Spinal cord (tissue), 9 donors: ENCODE measurements at regions not wholly inside any gene's neighbourhood (a gene's known extent, or its start where the extent isn't known, plus 50 kb on each side); places are given as distances from the start of the nearest gene placed in this dataset.

Source experiments
- DNase-seq, 6 donors: peaks; one replicate each; pipeline versions ENCODE4 v3.0.0 to v3.0.0-alpha.2; 2013 to 2015; ENCODE audit warnings: low spot score in 6 of 6, low read depth in 4 of 6
- H3K27ac ChIP-seq: one replicate; pipeline ENCODE4 v1.5.1; 2013; ENCODE audit warnings: low read depth, low read length, control low read depth
- H3K27me3 ChIP-seq: one replicate; pipeline ENCODE4 v1.6.1; 2013; ENCODE audit warnings: low read length; ENCODE audit not compliant: control insufficient read depth, insufficient read depth
- H3K36me3 ChIP-seq: one replicate; pipeline ENCODE4 v1.6.1; 2013; ENCODE audit warnings: low read length; ENCODE audit not compliant: control insufficient read depth, insufficient read depth
- H3K4me1 ChIP-seq: one replicate; pipeline ENCODE4 v1.6.1; 2013; ENCODE audit warnings: low read length; ENCODE audit not compliant: control insufficient read depth, insufficient read depth
- H3K4me3 ChIP-seq: one replicate; pipeline ENCODE4 v1.5.1; 2013; ENCODE audit warnings: low read depth, low read length, control low read depth
- H3K9me3 ChIP-seq: one replicate; pipeline ENCODE4 v1.6.1; 2013; ENCODE audit warnings: low read length; ENCODE audit not compliant: control insufficient read depth, insufficient read depth
- WGBS: methylation state at CpG from one replicate; pipeline ENCODE4 v1.1.5; 2013; ENCODE audit warnings: missing lambda C conversion rate; ENCODE audit not compliant: insufficient coverage; 5-methylcytosine and 5-hydroxymethylcytosine counted together
- donor health status: healthy.

DNA sequence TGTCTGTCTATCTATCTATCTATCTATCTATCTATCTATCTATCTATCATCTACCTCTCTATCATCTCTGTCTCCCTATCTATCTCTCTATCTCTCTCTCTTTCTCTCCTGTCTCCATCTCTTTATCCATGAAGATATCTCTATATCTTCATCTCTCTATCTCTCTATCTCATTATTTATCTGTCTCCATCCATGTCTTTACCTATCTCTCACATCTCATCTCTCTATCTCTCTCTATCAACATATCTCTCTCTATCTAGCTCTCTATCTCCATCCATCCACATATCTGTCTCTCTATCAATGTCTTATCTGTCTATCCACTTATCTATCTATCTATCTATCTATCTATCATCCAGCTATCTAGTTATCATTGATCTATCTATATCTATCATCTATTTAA is 292.1 kb upstream of the IRX2 start:
- Histone ChIP-seq H3K27ac (no peak overlapping the region), H3K27me3 (no peaks in the 10 kb centered on the region), H3K9me3 (no peaks in the 10 kb centered on the region), H3K4me3 (no peak overlapping the region), H3K4me1 (no peaks in the 10 kb centered on the region), H3K36me3 (no peaks in the 10 kb centered on the region)
- DNase-seq, result no peak

DNA sequence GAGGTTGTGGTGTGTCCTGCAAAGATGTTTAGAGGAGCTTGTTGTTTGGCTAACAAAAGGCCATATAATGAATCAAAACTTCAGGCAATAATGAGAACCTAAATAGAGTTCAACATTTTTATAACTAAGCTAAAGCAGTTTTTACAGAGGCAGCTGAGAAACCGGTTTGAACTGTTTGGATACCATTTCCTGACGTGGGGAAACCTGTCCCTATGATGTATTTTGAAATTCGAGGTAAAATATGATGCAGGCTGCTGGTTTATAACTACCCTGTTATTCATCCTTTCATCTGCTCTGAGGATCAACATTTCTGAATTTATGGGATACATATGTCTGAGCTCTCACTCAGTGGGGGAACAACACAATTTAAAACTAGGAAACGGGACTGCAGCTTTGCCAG is 289.5 kb upstream of the IRX2 start:
- WGBS, result 83% methylated on average over 4 of the region's 4 CpGs
- Histone ChIP-seq H3K27me3 (no peaks in the 10 kb centered on the region), H3K4me3 (no peak overlapping the region), H3K27ac (no peak overlapping the region), H3K9me3 (no peaks in the 10 kb centered on the region), H3K4me1 (no peaks in the 10 kb centered on the region), H3K36me3 (no peaks in the 10 kb centered on the region)
- DNase-seq, result no peak

DNA sequence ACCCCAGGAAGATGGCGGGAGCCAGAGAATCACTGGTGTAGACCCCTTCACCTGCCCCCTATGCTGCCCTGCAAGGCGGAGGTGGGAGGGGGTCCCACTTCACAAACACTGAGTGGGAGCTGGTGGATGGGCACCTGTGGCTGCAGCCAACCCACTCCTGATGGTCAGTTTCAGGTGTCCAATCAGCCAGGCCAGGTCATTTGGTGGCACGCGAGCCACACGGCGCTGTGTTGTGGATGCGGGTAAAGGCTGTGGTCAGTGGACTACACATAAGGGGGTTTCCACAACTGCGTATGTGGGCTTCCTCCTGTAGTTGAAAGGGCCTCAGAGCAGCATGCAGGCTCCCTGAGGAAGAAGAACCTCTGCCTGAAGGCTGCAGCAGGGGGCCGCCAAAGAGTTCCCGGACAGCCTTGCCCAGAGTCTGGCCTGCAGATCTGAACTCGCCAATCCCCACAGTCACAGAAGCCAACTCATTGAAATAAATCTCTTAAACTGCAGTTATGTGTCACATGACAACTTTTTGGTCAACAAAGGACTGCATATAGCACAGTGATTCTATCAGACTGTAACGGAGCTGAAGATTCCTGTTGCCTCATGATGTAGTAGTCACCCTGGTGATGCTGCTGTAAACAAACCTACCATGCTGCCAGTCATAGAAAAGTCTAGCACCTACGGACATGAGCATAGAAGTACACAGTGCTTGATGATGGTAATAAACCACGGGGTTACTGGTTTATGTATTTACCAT is 284.7 kb upstream of the IRX2 start:
- Histone ChIP-seq H3K4me3 (no peak overlapping the region), H3K9me3 (no peaks in the 10 kb centered on the region), H3K27me3 (no peaks in the 10 kb centered on the region), H3K4me1 (peaks cover 4% of the 10 kb centered on the region), H3K36me3 (no peaks in the 10 kb centered on the region), H3K27ac (no peak overlapping the region)
- no peak for DNase-seq
- 82% methylated on average over 11 of the region's 14 CpGs for WGBS

DNA sequence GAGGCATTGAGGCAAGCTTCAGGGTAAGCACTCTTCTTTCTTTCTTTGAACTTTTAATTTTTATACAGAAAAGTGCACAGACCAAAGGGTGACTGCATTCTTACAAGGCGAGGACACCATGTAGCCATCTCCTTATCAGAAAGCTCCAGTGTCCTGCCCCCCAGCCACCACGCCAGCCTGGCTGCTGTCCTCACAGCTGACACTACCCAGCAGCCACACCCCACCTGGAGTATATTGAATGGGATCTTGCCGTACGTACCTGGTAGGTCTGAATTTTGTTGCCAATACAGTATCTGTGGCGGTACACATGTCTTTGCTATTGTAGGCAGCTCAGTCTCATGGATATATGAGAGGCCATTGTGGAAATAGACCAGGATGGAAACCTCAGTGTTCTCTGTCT is 284.0 kb upstream of the IRX2 start:
- H3K9me3 ChIP-seq, result no peaks in the 10 kb centered on the region
- WGBS, result 100% methylated on average over 2 of the region's 5 CpGs

DNA sequence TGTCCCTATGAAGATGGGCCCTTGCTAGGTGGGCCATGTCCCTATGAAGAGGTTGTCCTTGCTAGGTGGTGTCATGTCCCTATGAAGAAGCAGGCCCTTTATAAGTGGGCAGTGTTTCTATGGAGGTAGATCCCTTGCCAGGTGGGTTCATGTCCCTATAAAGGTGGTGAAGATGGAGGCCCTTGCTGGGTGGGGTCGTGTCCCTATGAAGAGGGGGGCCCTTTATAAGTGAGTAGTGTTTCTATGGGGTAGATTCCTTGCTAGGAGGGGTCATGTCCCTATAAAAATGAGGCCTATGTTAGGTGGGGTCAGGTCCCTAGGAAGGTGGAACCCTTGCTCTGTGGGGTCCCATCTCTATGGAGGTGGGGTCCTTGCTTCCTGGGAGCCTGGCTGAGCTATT is 283.4 kb upstream of the IRX2 start:
- WGBS, result 60% methylated on average over 1 of the region's 1 CpG
- H3K4me1 ChIP-seq, result peaks cover 4% of the 10 kb centered on the region
- H3K27ac ChIP-seq, result no peak overlapping the region
- no peaks in the 10 kb centered on the region for H3K27me3 ChIP-seq
- no peak overlapping the region for H3K4me3 ChIP-seq
- no peaks in the 10 kb centered on the region for H3K36me3 ChIP-seq
- no peaks in the 10 kb centered on the region for H3K9me3 ChIP-seq
- DNase-seq, result no peak

More for the DNA sequence above, 284.0 kb upstream of the IRX2 start:
- Histone ChIP-seq H3K27me3 (no peaks in the 10 kb centered on the region), H3K4me3 (no peak overlapping the region), H3K27ac (no peak overlapping the region), H3K4me1 (peaks cover 4% of the 10 kb centered on the region), H3K36me3 (no peaks in the 10 kb centered on the region)
- DNase-seq, result no peak

DNA sequence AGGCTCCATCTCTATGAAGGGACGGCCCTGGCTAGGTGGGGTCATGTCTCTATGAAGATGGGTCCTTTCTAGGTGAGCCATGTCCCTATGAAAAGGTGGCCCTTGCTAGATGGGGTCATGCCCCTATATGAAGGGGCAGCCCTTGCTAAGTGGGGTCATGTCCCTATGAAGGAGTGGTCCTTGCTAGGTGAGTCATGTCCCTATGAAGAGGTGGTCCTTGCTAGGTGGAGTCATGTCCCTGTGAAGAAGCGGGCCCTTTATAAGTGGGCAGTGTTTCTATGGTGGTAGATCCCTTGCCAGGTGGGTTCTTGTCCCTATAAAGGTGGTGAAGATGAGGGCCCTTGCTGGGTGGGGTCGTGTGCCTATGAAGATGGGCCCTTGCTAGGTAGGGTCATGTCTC is 283.0 kb upstream of the IRX2 start:
- Histone ChIP-seq H3K36me3 (no peaks in the 10 kb centered on the region), H3K9me3 (no peaks in the 10 kb centered on the region), H3K4me1 (peaks cover 4% of the 10 kb centered on the region), H3K27ac (no peak overlapping the region), H3K4me3 (no peak overlapping the region), H3K27me3 (no peaks in the 10 kb centered on the region)
- no peak for DNase-seq
- 97% methylated on average over 3 of the region's 3 CpGs for WGBS

DNA sequence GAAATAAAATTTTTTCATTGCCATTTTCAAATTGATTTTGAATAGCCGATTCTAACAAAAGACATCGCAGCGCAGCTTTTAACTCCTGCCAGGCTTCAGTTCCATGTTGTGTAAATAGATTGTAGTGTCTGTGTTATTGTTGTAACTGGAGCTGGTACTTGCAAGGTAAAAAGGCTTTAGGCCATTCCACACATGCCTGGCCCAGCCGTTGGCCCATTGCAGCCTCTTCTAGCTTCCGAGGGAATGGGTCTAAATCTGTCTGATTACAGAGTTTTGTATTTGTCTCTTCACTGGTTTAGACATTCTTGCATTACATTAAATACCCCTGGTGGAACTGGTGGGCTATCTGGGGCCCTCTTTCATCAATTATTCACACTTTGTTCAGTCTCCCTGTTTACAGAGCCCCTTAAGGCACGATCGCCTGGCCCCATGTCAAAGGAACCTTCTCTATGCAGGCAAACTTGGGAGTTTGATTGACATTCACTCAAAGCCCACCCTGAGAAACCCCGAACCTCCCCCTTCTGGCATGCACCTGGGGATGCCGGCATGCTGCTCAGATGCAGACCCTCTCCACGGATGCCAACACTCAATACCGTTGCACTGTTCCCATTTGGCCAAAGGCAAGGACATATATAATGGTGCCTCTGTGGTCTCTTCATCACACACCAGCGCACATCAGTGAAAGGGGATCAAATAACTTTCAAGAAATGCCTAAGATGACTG is 281.7 kb upstream of the IRX2 start:
- peaks cover 4% of the 10 kb centered on the region for H3K4me1 ChIP-seq
- DNase-seq, result no peak

DNA sequence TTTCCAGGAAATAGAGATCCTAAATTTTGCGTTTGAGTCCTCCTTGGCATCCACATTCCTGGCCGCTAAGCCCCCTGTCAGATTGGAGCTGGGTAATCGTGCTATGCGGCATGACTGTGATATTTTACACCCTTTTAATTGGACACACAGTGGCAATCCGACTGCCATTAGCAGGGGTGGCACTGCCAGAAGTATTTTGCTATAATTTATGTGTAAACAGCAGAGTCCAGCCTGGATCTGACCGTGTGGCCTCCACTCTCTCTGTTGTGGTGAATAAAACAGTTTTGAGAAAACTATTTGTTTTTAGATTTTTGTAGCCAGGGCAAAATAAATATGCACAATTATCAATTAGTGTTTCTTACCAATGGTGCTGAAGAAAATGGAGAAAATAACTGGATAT is 281.0 kb upstream of the IRX2 start:
- Histone ChIP-seq H3K27ac (no peak overlapping the region), H3K4me1 (peaks cover 4% of the 10 kb centered on the region), H3K4me3 (no peak overlapping the region), H3K27me3 (no peaks in the 10 kb centered on the region), H3K36me3 (no peaks in the 10 kb centered on the region), H3K9me3 (no peaks in the 10 kb centered on the region)
- DNase-seq, result peak in 1 of 6 donors; percentile 46
- 21% methylated on average over 2 of the region's 6 CpGs for WGBS

More for the DNA sequence above, 281.7 kb upstream of the IRX2 start:
- Histone ChIP-seq H3K36me3 (no peaks in the 10 kb centered on the region), H3K27me3 (no peaks in the 10 kb centered on the region), H3K9me3 (no peaks in the 10 kb centered on the region), H3K4me3 (no peak overlapping the region), H3K27ac (no peak overlapping the region)
- WGBS, result 50% methylated on average over 8 of the region's 12 CpGs

DNA sequence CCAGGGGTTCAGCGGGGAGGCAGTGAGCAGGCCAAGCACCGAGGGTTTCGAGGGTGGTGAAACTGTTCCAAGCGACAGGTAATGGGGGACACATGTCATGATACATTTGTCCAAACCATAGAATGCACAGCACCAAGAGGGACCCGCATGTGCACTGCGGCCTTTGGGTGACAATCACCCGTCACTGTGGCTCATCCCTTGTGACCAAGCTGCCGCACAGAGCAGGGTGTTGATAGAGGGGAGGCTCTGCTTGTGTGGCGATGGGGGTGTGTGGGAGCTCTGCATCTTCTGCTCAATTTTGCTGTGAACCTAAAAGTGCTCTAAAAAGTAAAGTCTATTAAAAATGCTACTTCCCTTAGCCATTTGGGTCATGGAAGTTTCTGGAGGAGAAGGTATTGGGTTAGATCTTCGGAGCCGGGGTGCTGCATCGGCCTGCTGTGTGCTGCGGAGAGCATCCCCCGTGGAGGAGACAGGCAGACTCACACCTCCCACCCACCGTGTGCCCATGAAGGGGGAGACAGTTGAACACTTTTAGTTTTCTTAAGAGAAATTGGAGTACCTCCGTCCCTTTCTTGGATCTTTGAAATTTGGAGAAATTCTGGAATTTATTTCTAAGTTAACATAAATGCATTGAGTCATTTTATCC is 280.4 kb upstream of the IRX2 start:
- H3K27ac ChIP-seq, result no peak overlapping the region
- no peak overlapping the region for H3K4me3 ChIP-seq
- no peaks in the 10 kb centered on the region for H3K9me3 ChIP-seq
- no peaks in the 10 kb centered on the region for H3K27me3 ChIP-seq
- no peaks in the 10 kb centered on the region for H3K36me3 ChIP-seq
- peaks cover 4% of the 10 kb centered on the region for H3K4me1 ChIP-seq
- 89% methylated on average over 8 of the region's 16 CpGs for WGBS
- DNase-seq, result no peak
